HepG2 (cell line): ENCODE measurements at regions not wholly inside any gene's neighbourhood (a gene's known extent, or its start where the extent isn't known, plus 50 kb on each side); places are given as distances from the start of the nearest gene placed in this dataset.
A peak's percentile ranks its signal among the peaks of the same experiment; 100 is the strongest.

ENCODE experiments used
- ATAC-seq: fragments of 200-7000 bp; cut with Tn5 transposase; 3 replicates; pipeline ENCODE4 v1.9.1; 2020; ENCODE audit warnings: mild to moderate bottlenecking, moderate library complexity
- BruUV-seq: library from RNA; stranded (reverse); fragments of 400-500 nt; replicated peaks from 2 replicates; lab custom pipeline; 2021; lab: Mats Ljungman, UMichigan
- CTCF ChIA-PET: fragments of 300-600 bp; formaldehyde crosslinking; extraction: SDS; loops from one replicate; lab custom pipeline; 2021; ENCODE audit warnings: low total read pairs, inconsistent platforms, low intra/inter-chr PET ratio; lab: Yijun Ruan, JAX
- POLR2A ChIA-PET: fragments of 350-600 bp; sonication (Branson Sonifier 250); formaldehyde crosslinking; loops from one replicate; lab custom pipeline; 2020; ENCODE audit warnings: antibody characterized with exemption, inconsistent platforms; lab: Yijun Ruan, JAX
- DNase-seq: peaks from one replicate; pipeline ENCODE4 v3.0.0-alpha.2; 2015; ENCODE audit warnings: low spot score
- FAIRE-seq: peaks from 3 replicates; lab custom pipeline; 2011; peaks lifted over from hg19 to GRCh38; lab: Jason Lieb, UNC
- H2AFZ ChIP-seq: one replicate; pipeline ENCODE4 v1.6.1; 2011; ENCODE audit warnings: low read length, inconsistent platforms
- H3K27ac ChIP-seq: fragments of 300-600 bp; 3 replicates; pipeline ENCODE4 v1.8.0; 2011; ENCODE audit warnings: mixed run types, mild to moderate bottlenecking, mixed read lengths, low read length, inconsistent platforms; ENCODE audit not compliant: insufficient read depth; ENCODE audit errors: extremely low read length
- H3K27me3 ChIP-seq, 2 experiments: fragments of 200-600 bp in 1 of 2; 2 replicates in 1 of 2; 3 replicates in 1 of 2; pipeline versions ENCODE4 v1.6.0 to v1.8.0; 2011; ENCODE audit warnings: low read length in 2 of 2, mild to moderate bottlenecking in 2 of 2, moderate library complexity in 2 of 2, inconsistent platforms in 1 of 2; ENCODE audit not compliant: insufficient read depth in 2 of 2, control insufficient read depth in 1 of 2
- H3K36me3 ChIP-seq, 2 experiments: fragments of 200-600 bp in 1 of 2; replicated peaks in 1 of 2; 2 replicates in 1 of 2; 3 replicates in 1 of 2; pipeline versions ENCODE4 v1.5.1 to v1.8.0; 2011; ENCODE audit warnings: low read length in 2 of 2, inconsistent platforms in 1 of 2; ENCODE audit not compliant: insufficient read depth in 2 of 2, control insufficient read depth in 1 of 2
- H3K4me1 ChIP-seq: 2 replicates; pipeline ENCODE4 v1.5.1; 2012; ENCODE audit warnings: low read length, inconsistent platforms; ENCODE audit not compliant: insufficient read depth
- H3K4me2 ChIP-seq: 2 replicates; pipeline ENCODE4 v1.6.0; 2011; ENCODE audit warnings: low read depth, low read length, inconsistent platforms
- H3K4me3 ChIP-seq, 3 experiments: fragments of 200-600 bp in 1 of 3; sonication (generic), shearing (Covaris generic) in 1 of 3; replicated peaks in 1 of 3; 2 replicates each; pipeline ENCODE4 v1.5.1; 2011 to 2016; ENCODE audit warnings: low read length in 3 of 3, inconsistent platforms in 2 of 3, low read depth in 2 of 3, mild to moderate bottlenecking in 2 of 3, control low read depth in 1 of 3, mixed read lengths in 1 of 3; ENCODE audit not compliant: insufficient read depth in 1 of 3
- H3K79me2 ChIP-seq: one replicate; pipeline ENCODE4 v1.6.1; 2011; ENCODE audit warnings: low read length, inconsistent platforms; ENCODE audit not compliant: insufficient read depth
- H3K9ac ChIP-seq: 2 replicates; pipeline ENCODE4 v1.6.0; 2011; ENCODE audit warnings: mild to moderate bottlenecking, low read depth, low read length, inconsistent platforms; ENCODE audit not compliant: insufficient read depth
- H3K9me3 ChIP-seq: 2 replicates; pipeline ENCODE4 v1.5.1; 2012; ENCODE audit warnings: mild to moderate bottlenecking, low read length
- H4K20me1 ChIP-seq: 2 replicates; pipeline ENCODE4 v1.6.0; 2011; ENCODE audit warnings: inconsistent platforms, mild to moderate bottlenecking, low read length, moderate library complexity; ENCODE audit not compliant: insufficient read depth
- ATF3 ChIP-seq: sonication (generic); formaldehyde crosslinking; IDR thresholded peaks from 2 replicates; pipeline ENCODE4 v1.4.0; 2020; ENCODE audit warnings: missing genetic modification reagents
- CSRNP2 ChIP-seq: sonication (generic); formaldehyde crosslinking; conservative IDR thresholded peaks from 2 replicates; pipeline ENCODE4 v1.8.0; 2022; ENCODE audit warnings: low read depth, missing genetic modification reagents
- ELK4 ChIP-seq: sonication (generic); formaldehyde crosslinking; IDR thresholded peaks from 2 replicates; pipeline ENCODE4 v1.9.0; 2021; ENCODE audit warnings: missing genetic modification reagents, borderline replicate concordance
- KLF9 ChIP-seq: IDR thresholded peaks from 2 replicates; pipeline ENCODE4 v1.6.1; 2016; ENCODE audit warnings: low read depth
- MAFF ChIP-seq: IDR thresholded peaks from 2 replicates; pipeline ENCODE4 v1.6.1; 2011; ENCODE audit warnings: low read depth, low read length, improper control_type of control experiment
- MLLT10 ChIP-seq: sonication (generic); formaldehyde crosslinking; IDR thresholded peaks from 2 replicates; pipeline ENCODE4 v1.4.0; 2020; ENCODE audit warnings: missing genetic modification reagents
- MYNN ChIP-seq: sonication (generic); formaldehyde crosslinking; IDR thresholded peaks from 2 replicates; pipeline ENCODE4 v1.4.0; 2020; ENCODE audit warnings: mild to moderate bottlenecking, low read depth, missing genetic modification reagents
- NAIF1 ChIP-seq: sonication (generic); formaldehyde crosslinking; IDR thresholded peaks from 2 replicates; pipeline ENCODE4 v1.5.0; 2020; ENCODE audit warnings: mild to moderate bottlenecking, missing genetic modification reagents, borderline replicate concordance
- NCOA2 ChIP-seq: sonication (generic); formaldehyde crosslinking; IDR thresholded peaks from 2 replicates; pipeline ENCODE4 v1.8.0; 2022; ENCODE audit warnings: inconsistent platforms
- NFKBIZ ChIP-seq: IDR thresholded peaks from 2 replicates; pipeline ENCODE4 v1.6.1; 2018; ENCODE audit warnings: missing genetic modification reagents, missing compliant biosample characterization
- NR0B2 ChIP-seq: sonication (generic); formaldehyde crosslinking; IDR thresholded peaks from 2 replicates; pipeline ENCODE4 v1.4.0; 2020; ENCODE audit warnings: mild to moderate bottlenecking, missing genetic modification reagents
- PHB2 ChIP-seq: fragments of 450-650 bp; IDR thresholded peaks from 2 replicates; pipeline ENCODE4 v1.6.1; 2018; ENCODE audit not compliant: partially characterized antibody
- SAFB2 ChIP-seq: sonication (generic); formaldehyde crosslinking; IDR thresholded peaks from 2 replicates; pipeline ENCODE4 v1.5.1; 2020; ENCODE audit warnings: missing genetic modification reagents, low read depth, mild to moderate bottlenecking, borderline replicate concordance
- SP140L ChIP-seq: sonication (generic); formaldehyde crosslinking; IDR thresholded peaks from 2 replicates; pipeline ENCODE4 v1.4.0; 2020; ENCODE audit warnings: missing genetic modification reagents, borderline replicate concordance
- TBX3 ChIP-seq: fragments of 450-650 bp; IDR thresholded peaks from 2 replicates; pipeline ENCODE4 v1.6.1; 2017; ENCODE audit warnings: antibody characterized with exemption, mild to moderate bottlenecking, inconsistent platforms, borderline replicate concordance
- ZFAT ChIP-seq: sonication (generic); formaldehyde crosslinking; conservative IDR thresholded peaks from 2 replicates; pipeline ENCODE4 v1.8.1; 2023; ENCODE audit warnings: missing genetic modification reagents, inconsistent platforms
- ZFP36L2 ChIP-seq: sonication (generic); formaldehyde crosslinking; IDR thresholded peaks from 2 replicates; pipeline ENCODE4 v1.4.0; 2020; ENCODE audit warnings: missing genetic modification reagents
- ZFX ChIP-seq: sonication (generic); formaldehyde crosslinking; IDR thresholded peaks from 2 replicates; pipeline ENCODE4 v1.4.0; 2020; ENCODE audit warnings: mild to moderate bottlenecking, low read depth, missing genetic modification reagents, moderate library complexity
- ZNF263 ChIP-seq: sonication (generic); formaldehyde crosslinking; IDR thresholded peaks from 2 replicates; pipeline ENCODE4 v1.4.0; 2020; ENCODE audit warnings: missing genetic modification reagents
- ZNF513 ChIP-seq: sonication (generic); formaldehyde crosslinking; conservative IDR thresholded peaks from 2 replicates; pipeline ENCODE4 v1.5.0; 2020; ENCODE audit warnings: missing genetic modification reagents
- ZNF549 ChIP-seq: sonication (generic); formaldehyde crosslinking; IDR thresholded peaks from 2 replicates; pipeline ENCODE4 v1.5.0; 2020; ENCODE audit warnings: missing genetic modification reagents
- ZNF883 ChIP-seq: sonication (generic); formaldehyde crosslinking; IDR thresholded peaks from 2 replicates; pipeline ENCODE4 v1.5.1; 2020; ENCODE audit warnings: mild to moderate bottlenecking, missing genetic modification reagents; ENCODE audit errors: not compliant biosample characterization
- WGBS: methylation state at CpG from one replicate; pipeline ENCODE4 v1.1.6; 2017; ENCODE audit warnings: low lambda C conversion rate; 5-methylcytosine and 5-hydroxymethylcytosine counted together
- in situ Hi-C: cut with HindIII; loops from 2 replicates; pipeline ENCODE4 v1.10.0; 2017; ENCODE audit warnings: low pct_unique_long_range_greater_than_20kb; ENCODE audit not compliant: extremely low pct_ligation_motif_present
- intact Hi-C: fragments of 100-400 bp; cut with micrococcal nuclease; formaldehyde crosslinking; loops from one replicate; pipeline ENCODE4 v1.10.0; 2022; ENCODE audit not compliant: unreplicated experiment

- H3K27me3 ChIP-seq = no peaks in the 10 kb centered on the region
- H3K9me3 ChIP-seq = no peaks in the 10 kb centered on the region
- in situ Hi-C loops = no loop called here
- peak overlapping the region; percentile 1 to 42 (median 31); a peak in 5 of 6 replicates for H3K4me3 ChIP-seq
- intact Hi-C loops = no loop called here
- FAIRE-seq (peak; percentile 98), ATAC-seq (peak; percentile 97), DNase-seq (peak; percentile 95)
- peak overlapping the region; percentile 57 for H3K4me2 ChIP-seq
- ChIA-PET CTCF (no interaction called here), POLR2A (interaction anchor here (0.7 to 1.5 kb wide), 9 partner anchors 10 to 444 kb away, joined by 3 to 12 read pairs (median 4); no protein-coding TSS in a partner anchor)
- H3K9ac ChIP-seq = peak overlapping the region; percentile 34
- no TSS peak for BruUV-seq
- no peaks in the 10 kb centered on the region for H3K36me3 ChIP-seq
- H2AFZ ChIP-seq = peak overlapping the region; percentile 80
- H3K27ac ChIP-seq = peak overlapping the region; percentile 64
- peaks cover 71% of the 10 kb centered on the region for H3K4me1 ChIP-seq
- H3K79me2 ChIP-seq = no peaks in the 10 kb centered on the region
- no peaks in the 10 kb centered on the region for H4K20me1 ChIP-seq
- WGBS = 1% methylated on average over 13 of the region's 13 CpGs
- TF ChIP-seq SP140L (CRISPR knock-in tag) (no peak), TBX3 (peak; percentile 95), NAIF1 (CRISPR knock-in tag) (peak; percentile 99), PHB2 (no peak), ZFX (CRISPR knock-in tag) (peak; percentile 24; the same call in 1 of the 2 replicates), ZNF883 (no peak), ZNF513 (no peak), MLLT10 (CRISPR knock-in tag) (no peak), ZFP36L2 (CRISPR knock-in tag) (no peak), ELK4 (CRISPR knock-in tag) (no peak), NR0B2 (CRISPR knock-in tag) (no peak), ATF3 (CRISPR knock-in tag) (no peak), KLF9 (CRISPR knock-in tag) (no peak), ZNF549 (CRISPR knock-in tag) (no peak), ZFAT (CRISPR knock-in tag) (no peak), NFKBIZ (CRISPR knock-in tag) (peak; percentile 56; the same call in 1 of the 2 replicates), NCOA2 (peak; percentile 82), CSRNP2 (CRISPR knock-in tag) (no peak), ZNF263 (CRISPR knock-in tag) (0 out of 2 replicates have a peak, but pooled peaks have one; percentile 36), MYNN (CRISPR knock-in tag) (no peak), MAFF (peak; percentile 43; the same call in 1 of the 2 replicates), SAFB2 (CRISPR knock-in tag) (no peak)
Measured at GRCh38 chr10:78528749-78529204, 495.1 kb downstream of the RPS24 start.
